22Rv1 (cell line): ENCODE measurements at regions not wholly inside any gene's neighbourhood (a gene's known extent, or its start where the extent isn't known, plus 50 kb on each side); places are given as distances from the start of the nearest gene placed in this dataset.

Experiments
- ZFX ChIP-seq: fragments of 450-650 bp; IDR thresholded peaks from 2 replicates; pipeline ENCODE4 v1.6.1; 2017; ENCODE audit warnings: antibody characterized with exemption, borderline replicate concordance
- TF ChIP-seq, protein P1 (sequence below): fragments of 450-650 bp; IDR thresholded peaks from 2 replicates; pipeline ENCODE4 v1.5.1; 2017; ENCODE audit warnings: mild to moderate bottlenecking

DNA sequence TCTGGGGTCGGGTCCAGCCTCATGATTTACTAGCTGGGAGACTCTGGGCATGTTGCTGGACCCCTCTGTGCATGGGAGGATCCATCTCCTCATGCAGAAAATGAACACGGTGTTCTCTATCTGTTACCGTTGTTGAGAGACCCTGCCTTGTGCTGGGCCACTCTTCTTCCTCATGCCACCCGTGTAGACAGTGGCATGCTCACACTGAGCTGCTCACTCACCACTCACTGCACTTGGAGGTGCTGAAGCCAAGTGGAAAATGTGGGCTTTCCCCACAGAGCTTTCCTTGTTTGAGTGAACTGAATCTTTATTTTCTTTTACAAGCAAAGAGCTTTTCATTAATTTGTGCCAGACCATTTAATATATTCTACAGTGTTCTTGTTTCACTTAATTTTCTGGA is 77.5 kb upstream of the GDF10 start:
- TF ChIP-seq, protein P1, sequence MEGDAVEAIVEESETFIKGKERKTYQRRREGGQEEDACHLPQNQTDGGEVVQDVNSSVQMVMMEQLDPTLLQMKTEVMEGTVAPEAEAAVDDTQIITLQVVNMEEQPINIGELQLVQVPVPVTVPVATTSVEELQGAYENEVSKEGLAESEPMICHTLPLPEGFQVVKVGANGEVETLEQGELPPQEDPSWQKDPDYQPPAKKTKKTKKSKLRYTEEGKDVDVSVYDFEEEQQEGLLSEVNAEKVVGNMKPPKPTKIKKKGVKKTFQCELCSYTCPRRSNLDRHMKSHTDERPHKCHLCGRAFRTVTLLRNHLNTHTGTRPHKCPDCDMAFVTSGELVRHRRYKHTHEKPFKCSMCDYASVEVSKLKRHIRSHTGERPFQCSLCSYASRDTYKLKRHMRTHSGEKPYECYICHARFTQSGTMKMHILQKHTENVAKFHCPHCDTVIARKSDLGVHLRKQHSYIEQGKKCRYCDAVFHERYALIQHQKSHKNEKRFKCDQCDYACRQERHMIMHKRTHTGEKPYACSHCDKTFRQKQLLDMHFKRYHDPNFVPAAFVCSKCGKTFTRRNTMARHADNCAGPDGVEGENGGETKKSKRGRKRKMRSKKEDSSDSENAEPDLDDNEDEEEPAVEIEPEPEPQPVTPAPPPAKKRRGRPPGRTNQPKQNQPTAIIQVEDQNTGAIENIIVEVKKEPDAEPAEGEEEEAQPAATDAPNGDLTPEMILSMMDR, result no peak
- no peak for TF ChIP-seq ZFX
